GM04503 (cell line): ENCODE measurements at regions not wholly inside any gene's neighbourhood (a gene's known extent, or its start where the extent isn't known, plus 50 kb on each side); places are given as distances from the start of the nearest gene placed in this dataset.
A peak's percentile ranks its signal among the peaks of the same experiment; 100 is the strongest.

Source experiments
- DNase-seq: peaks from one replicate; pipeline ENCODE4 v3.0.0-alpha.2; 2012; ENCODE audit warnings: low read depth

- no peak for DNase-seq
Measured at GRCh38 chr15:31510057-31510456, 183.4 kb downstream of the KLF13 start.

GRCh38 chr15:31511707-31512310 is 185.2 kb downstream of the KLF13 start:
- DNase-seq: no peak

DNA sequence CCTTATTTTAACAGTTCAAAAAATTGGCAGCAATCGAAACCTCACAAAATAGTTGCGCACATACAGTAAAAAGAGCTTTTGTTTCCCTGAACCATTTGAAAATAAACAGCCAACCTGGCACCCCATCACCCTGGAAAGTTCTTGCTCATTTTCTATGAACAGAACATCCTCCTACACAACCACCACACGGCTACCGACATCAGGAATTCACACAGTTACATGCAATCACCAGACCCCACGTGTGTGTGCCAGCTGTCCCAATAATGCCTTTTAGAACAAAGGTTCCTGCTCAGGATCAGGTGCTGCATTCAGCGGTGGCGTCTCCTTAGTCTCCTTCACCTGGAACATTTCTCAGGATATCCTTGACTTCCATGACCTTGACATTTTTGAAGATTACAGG is 186.5 kb downstream of the KLF13 start:
- DNase-seq: no peak

GRCh38 chr15:31516440-31516839 is 189.8 kb downstream of the KLF13 start:
- no peak for DNase-seq

DNA sequence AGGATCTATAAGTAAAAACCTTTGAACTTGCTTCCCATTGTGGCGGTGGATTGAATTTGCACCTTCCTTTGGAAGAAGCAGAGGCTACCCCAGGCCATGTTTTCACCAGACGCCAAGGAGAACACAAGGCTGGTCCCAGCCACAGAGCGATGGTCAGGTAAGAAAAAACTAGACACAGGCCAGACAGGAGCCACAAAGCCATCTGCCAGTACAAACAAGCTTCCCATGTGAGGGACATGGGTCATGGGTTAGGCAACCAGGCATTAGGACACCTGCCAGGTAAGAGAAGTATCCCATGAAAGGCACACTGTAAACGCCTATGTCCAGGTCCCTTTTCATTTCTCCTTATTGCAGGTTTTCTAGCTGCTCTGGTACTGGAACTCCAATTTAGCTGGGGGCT is 190.2 kb downstream of the KLF13 start:
- DNase-seq: no peak

- DNase-seq: no peak
Measured at GRCh38 chr15:31517711-31518110, 191.1 kb downstream of the KLF13 start.

- no peak for DNase-seq
Measured at GRCh38 chr15:31522028-31522427, 195.4 kb downstream of the KLF13 start.

DNA sequence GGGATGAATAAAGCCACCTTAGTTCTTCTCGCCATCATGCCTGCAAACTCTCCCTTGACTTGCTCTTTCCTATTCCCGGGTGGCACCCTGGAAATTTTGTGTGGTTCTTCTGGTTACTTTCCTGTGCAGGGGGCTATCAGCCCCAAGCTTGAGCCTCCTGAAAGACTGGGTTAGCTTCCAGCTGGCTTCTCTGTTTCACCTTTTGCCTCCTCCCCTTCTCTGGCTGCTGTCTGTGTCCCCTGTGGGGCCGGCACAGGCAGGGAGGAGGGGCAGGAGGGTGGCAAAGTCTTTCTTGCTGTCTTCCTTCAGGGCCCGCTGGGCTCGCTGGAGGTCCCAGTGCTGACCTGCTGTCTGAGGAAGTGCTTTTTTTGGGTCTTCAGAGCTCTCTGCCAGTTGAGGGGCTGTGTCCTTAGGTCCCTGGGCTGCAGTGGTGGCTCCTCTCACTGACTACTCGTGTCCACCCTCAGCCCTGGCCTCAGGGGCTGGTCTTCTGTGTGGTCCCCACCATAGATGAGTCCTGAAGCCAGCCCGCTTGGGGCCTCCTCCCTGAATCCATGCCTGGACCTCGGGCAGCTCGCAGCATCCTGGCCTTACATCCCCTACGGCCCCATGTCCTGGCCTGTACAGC is 196.5 kb downstream of the KLF13 start:
- DNase-seq: no peak

GRCh38 chr15:31523655-31524049 is 197.0 kb downstream of the KLF13 start:
- DNase-seq: no peak

- no peak for DNase-seq
Measured at GRCh38 chr15:31525185-31525695, 198.6 kb downstream of the KLF13 start.

GRCh38 chr15:31525988-31526665 is 199.5 kb downstream of the KLF13 start:
- DNase-seq: no peak

GRCh38 chr15:31526916-31527690 is 200.5 kb downstream of the KLF13 start:
- DNase-seq: no peak

DNA sequence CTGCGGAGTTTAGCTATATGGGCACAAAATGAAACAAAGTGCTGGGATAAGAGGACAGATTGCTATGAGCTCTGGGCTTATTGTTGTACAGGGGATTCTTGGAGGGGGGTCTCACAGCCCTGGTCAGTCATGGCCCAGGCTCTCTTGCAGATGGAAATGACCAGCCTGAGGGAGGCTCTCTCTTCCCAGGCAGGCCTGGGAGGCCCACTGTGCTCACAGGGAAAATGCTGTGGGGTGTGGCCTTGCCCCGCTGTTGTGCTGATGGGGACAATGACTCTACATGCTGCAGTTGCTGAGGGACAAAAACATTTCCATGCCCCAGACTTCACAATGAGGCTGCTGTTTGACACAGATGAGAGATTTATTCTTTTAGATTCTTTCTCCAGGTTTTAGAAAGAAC is 202.2 kb downstream of the KLF13 start:
- no peak for DNase-seq

GRCh38 chr15:31537770-31538592 is 211.3 kb downstream of the KLF13 start:
- no peak for DNase-seq

GRCh38 chr15:31540633-31541032 is 214.0 kb downstream of the KLF13 start:
- no peak for DNase-seq

DNA sequence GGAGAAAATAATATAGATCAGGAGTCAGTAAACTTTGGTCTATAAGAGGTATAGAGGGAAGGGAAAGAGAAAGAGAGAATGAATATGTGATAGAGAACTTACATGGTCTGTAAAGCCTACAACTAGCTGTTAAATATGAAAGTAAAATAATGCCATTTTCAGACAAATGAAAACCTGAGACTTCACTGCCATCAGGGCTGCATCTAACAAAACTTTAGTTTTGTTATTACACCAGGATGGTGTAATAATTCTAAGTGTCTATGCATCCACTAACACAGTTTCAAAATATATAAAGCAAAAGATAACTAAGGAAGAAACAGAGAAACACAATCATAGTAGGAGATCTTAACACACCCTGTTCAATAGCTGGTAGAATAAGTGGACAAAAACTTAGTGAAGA is 217.7 kb downstream of the KLF13 start:
- DNase-seq: no peak

DNA sequence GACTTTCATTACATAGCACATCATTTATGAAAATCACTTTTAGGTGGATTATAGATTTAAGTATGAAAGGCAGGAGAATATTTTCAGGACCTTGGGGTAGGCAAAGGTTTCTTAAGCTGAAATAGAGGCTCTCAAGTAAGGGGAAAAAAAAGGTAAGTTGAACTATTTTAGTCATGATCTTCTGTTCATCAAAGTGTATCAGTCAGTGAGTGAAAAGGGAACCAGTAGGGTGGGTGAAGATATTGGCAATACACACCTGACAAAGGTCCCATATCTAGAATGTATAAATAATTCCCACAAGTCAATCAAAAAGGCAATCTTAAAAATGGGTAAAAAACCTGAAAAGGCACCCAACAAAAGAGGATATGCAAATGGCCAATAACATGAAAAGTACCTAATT is 218.6 kb downstream of the KLF13 start:
- no peak for DNase-seq

DNA sequence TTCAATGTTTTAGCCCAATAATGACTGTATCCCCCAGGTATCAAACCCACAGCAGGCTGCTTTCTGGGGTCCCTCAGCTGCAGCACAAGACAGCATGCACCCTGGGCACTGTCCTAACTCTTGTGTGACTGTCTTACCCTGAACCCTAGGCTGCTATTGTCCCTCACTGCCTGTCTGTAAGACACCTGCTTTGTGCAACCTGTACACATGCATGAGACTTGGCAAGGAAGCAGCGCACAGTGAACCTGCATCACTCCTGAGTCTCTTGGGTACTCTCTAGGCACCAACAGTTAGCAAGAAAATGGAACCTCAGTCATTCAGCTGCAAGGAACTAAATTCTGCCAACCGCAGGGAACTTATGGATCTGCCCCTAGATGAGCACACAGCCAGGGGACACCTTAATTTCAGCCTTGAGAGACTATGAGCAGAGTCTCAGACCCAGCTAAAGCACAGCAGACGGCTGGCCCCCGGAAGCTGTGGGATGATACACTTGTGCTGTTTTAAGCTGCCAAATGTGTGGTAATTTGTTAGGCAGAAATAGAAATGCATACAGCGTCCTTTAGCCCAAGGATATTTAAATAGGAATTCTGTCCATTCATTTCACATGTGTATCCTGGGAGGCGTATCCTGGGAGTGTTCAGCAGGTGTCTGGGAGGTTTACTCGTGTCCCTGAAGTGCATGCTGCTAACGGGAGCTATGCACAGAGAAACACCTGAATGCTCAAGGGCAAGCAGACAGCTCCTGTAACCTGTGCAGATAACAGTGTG is 223.8 kb downstream of the KLF13 start:
- DNase-seq: no peak

- no peak for DNase-seq
Measured at GRCh38 chr15:31551323-31551722, 224.7 kb downstream of the KLF13 start.

DNA sequence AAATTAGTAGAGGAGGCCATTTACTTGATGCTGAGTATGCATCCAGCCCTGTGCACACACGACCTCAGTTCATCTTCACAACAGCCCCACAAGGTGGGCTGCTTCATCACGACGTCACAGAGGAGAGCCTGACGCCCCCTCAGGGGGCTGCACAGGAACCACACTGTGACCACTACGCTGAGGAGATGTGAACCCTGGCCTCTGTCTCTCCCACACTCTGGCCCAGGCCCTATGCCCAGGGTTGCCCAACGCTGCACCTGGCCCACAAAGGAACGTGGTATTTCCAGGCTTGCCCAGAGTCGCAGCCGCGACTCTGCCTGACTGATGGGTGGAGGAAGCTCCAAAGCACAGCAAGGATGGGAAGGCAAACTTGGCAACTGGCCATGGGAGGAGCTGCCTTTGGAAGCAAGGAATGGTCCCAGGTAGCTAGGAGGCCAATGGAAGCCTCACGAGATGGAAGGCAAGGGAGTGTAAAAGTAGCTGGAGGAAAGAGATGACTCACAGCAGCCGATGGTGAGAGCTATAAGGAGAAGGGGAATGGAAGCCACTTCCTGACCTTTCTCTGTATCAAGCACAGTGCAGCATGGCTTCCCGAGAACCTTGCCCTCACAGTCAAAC is 226.0 kb downstream of the KLF13 start:
- DNase-seq: no peak

- peak; percentile 52 for DNase-seq
Measured at GRCh38 chr15:31554261-31554660, 227.6 kb downstream of the KLF13 start.
